GM23338 (cell line): ENCODE measurements at regions not wholly inside any gene's neighbourhood (a gene's known extent, or its start where the extent isn't known, plus 50 kb on each side); places are given as distances from the start of the nearest gene placed in this dataset.

Experiments
- ATAC-seq: fragments of 200-7000 bp; cut with Tn5 transposase; 3 replicates; pipeline ENCODE4 v1.9.1; 2020
- DNase-seq: peaks from one replicate; pipeline ENCODE4 v3.0.0-alpha.2; 2015; ENCODE audit warnings: low spot score
- H2AFZ ChIP-seq: fragments of 200-600 bp; sonication (generic); 2 replicates; pipeline ENCODE4 v1.8.0; 2016; ENCODE audit warnings: antibody characterized with exemption, mild to moderate bottlenecking, moderate library complexity
- H3F3A ChIP-seq: fragments of 200-600 bp; sonication (generic); replicated peaks from 2 replicates; pipeline ENCODE4 v1.8.0; 2017; ENCODE audit warnings: antibody characterized with exemption, mixed run types, low read depth
- H3K27ac ChIP-seq: fragments of 200-600 bp; sonication (generic); 2 replicates; pipeline ENCODE4 v1.6.1; 2016; ENCODE audit warnings: low read depth
- H3K27me3 ChIP-seq: fragments of 200-600 bp; sonication (generic); 2 replicates; pipeline ENCODE4 v1.8.0; 2016; ENCODE audit warnings: mild to moderate bottlenecking, mixed run types, moderate library complexity; ENCODE audit not compliant: insufficient read depth
- H3K36me3 ChIP-seq: fragments of 200-600 bp; sonication (generic); 2 replicates; pipeline ENCODE4 v1.8.0; 2016; ENCODE audit warnings: mild to moderate bottlenecking; ENCODE audit not compliant: insufficient read depth
- H3K4me1 ChIP-seq: fragments of 200-600 bp; sonication (generic); 2 replicates; pipeline ENCODE4 v1.8.0; 2016; ENCODE audit warnings: mild to moderate bottlenecking, moderate library complexity; ENCODE audit not compliant: insufficient read depth
- H3K4me2 ChIP-seq: fragments of 200-600 bp; sonication (generic); 2 replicates; pipeline ENCODE4 v1.7.1; 2017; ENCODE audit warnings: mixed run types
- H3K4me3 ChIP-seq: fragments of 200-600 bp; sonication (generic); 2 replicates; pipeline ENCODE4 v1.6.1; 2016; ENCODE audit warnings: mixed run types
- H3K79me2 ChIP-seq: fragments of 200-600 bp; sonication (generic); replicated peaks from 2 replicates; pipeline ENCODE4 v1.8.0; 2017; ENCODE audit warnings: mild to moderate bottlenecking; ENCODE audit not compliant: insufficient read depth
- H3K9me2 ChIP-seq: fragments of 200-600 bp; sonication (generic); 2 replicates; pipeline ENCODE4 v1.8.0; 2017; ENCODE audit not compliant: insufficient read depth
- H4K20me1 ChIP-seq: fragments of 200-600 bp; sonication (generic); replicated peaks from 2 replicates; pipeline ENCODE4 v1.8.0; 2017; ENCODE audit warnings: mild to moderate bottlenecking; ENCODE audit not compliant: insufficient read depth
- H3K27ac Mint-ChIP-seq: 2 replicates; pipeline ENCODE4 v1.8.0; 2020; ENCODE audit warnings: inconsistent platforms, mild to moderate bottlenecking, moderate library complexity, mixed read lengths
- H3K27me3 Mint-ChIP-seq: 3 replicates; pipeline ENCODE4 v1.8.0; 2022; ENCODE audit warnings: low read depth, mild to moderate bottlenecking, moderate library complexity, mixed read lengths, inconsistent platforms; ENCODE audit not compliant: insufficient read depth, poor library complexity
- H3K36me3 Mint-ChIP-seq: 3 replicates; pipeline ENCODE4 v1.8.0; 2021; ENCODE audit warnings: low read depth, mild to moderate bottlenecking, inconsistent platforms, moderate library complexity, mixed read lengths
- H3K4me1 Mint-ChIP-seq: 3 replicates; pipeline ENCODE4 v1.8.0; 2020; ENCODE audit warnings: mild to moderate bottlenecking, inconsistent platforms, mixed read lengths
- H3K4me3 Mint-ChIP-seq: 3 replicates; pipeline ENCODE4 v1.8.0; 2021; ENCODE audit warnings: moderate library complexity, mild to moderate bottlenecking, inconsistent platforms, mixed read lengths
- H3K9me3 Mint-ChIP-seq: 3 replicates; pipeline ENCODE4 v1.8.0; 2020; ENCODE audit warnings: moderate library complexity, mild to moderate bottlenecking, inconsistent platforms, mixed read lengths
- CREB1 ChIP-seq: fragments of 250-450 bp; sonication (Bioruptor Pico); IDR thresholded peaks from 2 replicates; pipeline ENCODE4 v1.5.0; 2020; ENCODE audit warnings: low read depth, mild to moderate bottlenecking, moderate library complexity
- EZH2 ChIP-seq: fragments of 200-600 bp; sonication (generic); IDR thresholded peaks from one replicate; pipeline ENCODE4 v1.8.0; 2017; ENCODE audit warnings: antibody characterized with exemption, mild to moderate bottlenecking, low read depth; ENCODE audit not compliant: unreplicated experiment
- EZH2phosphoT487 ChIP-seq: fragments of 200-600 bp; sonication (generic); IDR thresholded peaks from one replicate; pipeline ENCODE4 v1.8.1; 2018; ENCODE audit warnings: antibody characterized with exemption; ENCODE audit not compliant: unreplicated experiment
- JUNB ChIP-seq: IDR thresholded peaks from one replicate; pipeline ENCODE4 v1.6.1; 2016; ENCODE audit warnings: antibody characterized with exemption; ENCODE audit not compliant: unreplicated experiment
- NANOG ChIP-seq: IDR thresholded peaks from 2 replicates; pipeline ENCODE4 v1.6.1; 2016; ENCODE audit warnings: antibody characterized with exemption, borderline replicate concordance
- POLR2AphosphoS5 ChIP-seq: IDR thresholded peaks from 2 replicates; pipeline ENCODE4 v1.6.1; 2016; ENCODE audit warnings: antibody characterized with exemption, low read depth
- STAT1 ChIP-seq: IDR thresholded peaks from one replicate; pipeline ENCODE4 v1.6.1; 2016; ENCODE audit warnings: antibody characterized with exemption; ENCODE audit not compliant: unreplicated experiment
- ZNF114 ChIP-seq: fragments of 250-450 bp; sonication (Bioruptor Pico); IDR thresholded peaks from 2 replicates; pipeline ENCODE4 v1.5.0; 2020; ENCODE audit warnings: mild to moderate bottlenecking, moderate library complexity
- ZNF331 ChIP-seq: fragments of 250-450 bp; sonication (Bioruptor Pico); IDR thresholded peaks from 2 replicates; pipeline ENCODE4 v1.5.0; 2020; ENCODE audit warnings: low read depth, mild to moderate bottlenecking, moderate library complexity
- TF ChIP-seq, protein P1 (sequence below): IDR thresholded peaks from one replicate; pipeline ENCODE4 v1.6.1; 2018; ENCODE audit warnings: antibody characterized with exemption; ENCODE audit not compliant: unreplicated experiment
- TF ChIP-seq, protein P2 (sequence below): fragments of 250-450 bp; sonication (Bioruptor Pico); IDR thresholded peaks from 2 replicates; pipeline ENCODE4 v1.5.0; 2020; ENCODE audit warnings: mild to moderate bottlenecking, moderate library complexity
- TF ChIP-seq, protein P3 (sequence below): IDR thresholded peaks from 2 replicates; pipeline ENCODE4 v1.6.1; 2016; ENCODE audit warnings: antibody characterized with exemption

DNA sequence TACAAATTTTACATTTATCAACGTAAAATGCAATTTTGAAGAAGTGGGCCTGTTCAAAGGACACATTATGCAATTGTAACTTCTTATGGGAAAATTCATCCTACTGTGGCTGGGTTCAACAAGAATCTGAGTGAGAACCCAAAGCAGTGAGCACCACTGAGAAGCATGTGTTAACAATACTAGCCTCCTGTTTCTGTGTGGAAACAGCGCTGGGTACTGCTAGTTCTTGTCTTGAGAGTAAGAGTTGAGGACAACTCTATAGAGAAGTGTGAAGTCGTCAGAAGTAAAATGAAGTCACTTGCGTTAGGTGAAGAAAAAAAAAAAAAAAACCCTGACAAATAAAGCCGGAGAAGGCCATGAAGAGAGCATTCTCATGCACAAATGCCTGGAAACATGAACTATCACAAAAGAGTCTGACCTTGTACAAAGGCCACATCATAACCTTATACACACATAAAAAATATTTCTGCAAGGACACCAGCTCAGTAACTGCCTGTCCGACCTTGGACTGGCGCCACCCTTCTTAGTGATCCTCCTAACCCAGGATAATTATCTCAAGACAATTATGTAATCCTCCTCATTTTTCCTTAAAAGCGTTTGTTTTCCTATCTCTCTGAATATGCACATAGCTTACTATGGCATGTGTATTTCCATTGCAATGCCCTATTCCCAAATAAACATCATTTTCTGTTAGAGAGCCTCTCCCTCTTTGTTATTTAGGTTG, 554.9 kb downstream of the HTR7 start (continued):
- TF ChIP-seq EZH2: no peak
- no peak for TF ChIP-seq NANOG
- TF ChIP-seq ZNF331 (CRISPR knock-in tag): no peak
- no peak for TF ChIP-seq STAT1
- TF ChIP-seq ZNF114 (CRISPR knock-in tag): no peak
- TF ChIP-seq, protein P1, sequence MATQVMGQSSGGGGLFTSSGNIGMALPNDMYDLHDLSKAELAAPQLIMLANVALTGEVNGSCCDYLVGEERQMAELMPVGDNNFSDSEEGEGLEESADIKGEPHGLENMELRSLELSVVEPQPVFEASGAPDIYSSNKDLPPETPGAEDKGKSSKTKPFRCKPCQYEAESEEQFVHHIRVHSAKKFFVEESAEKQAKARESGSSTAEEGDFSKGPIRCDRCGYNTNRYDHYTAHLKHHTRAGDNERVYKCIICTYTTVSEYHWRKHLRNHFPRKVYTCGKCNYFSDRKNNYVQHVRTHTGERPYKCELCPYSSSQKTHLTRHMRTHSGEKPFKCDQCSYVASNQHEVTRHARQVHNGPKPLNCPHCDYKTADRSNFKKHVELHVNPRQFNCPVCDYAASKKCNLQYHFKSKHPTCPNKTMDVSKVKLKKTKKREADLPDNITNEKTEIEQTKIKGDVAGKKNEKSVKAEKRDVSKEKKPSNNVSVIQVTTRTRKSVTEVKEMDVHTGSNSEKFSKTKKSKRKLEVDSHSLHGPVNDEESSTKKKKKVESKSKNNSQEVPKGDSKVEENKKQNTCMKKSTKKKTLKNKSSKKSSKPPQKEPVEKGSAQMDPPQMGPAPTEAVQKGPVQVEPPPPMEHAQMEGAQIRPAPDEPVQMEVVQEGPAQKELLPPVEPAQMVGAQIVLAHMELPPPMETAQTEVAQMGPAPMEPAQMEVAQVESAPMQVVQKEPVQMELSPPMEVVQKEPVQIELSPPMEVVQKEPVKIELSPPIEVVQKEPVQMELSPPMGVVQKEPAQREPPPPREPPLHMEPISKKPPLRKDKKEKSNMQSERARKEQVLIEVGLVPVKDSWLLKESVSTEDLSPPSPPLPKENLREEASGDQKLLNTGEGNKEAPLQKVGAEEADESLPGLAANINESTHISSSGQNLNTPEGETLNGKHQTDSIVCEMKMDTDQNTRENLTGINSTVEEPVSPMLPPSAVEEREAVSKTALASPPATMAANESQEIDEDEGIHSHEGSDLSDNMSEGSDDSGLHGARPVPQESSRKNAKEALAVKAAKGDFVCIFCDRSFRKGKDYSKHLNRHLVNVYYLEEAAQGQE: no peak
- TF ChIP-seq EZH2phosphoT487: no peak
- no peak for TF ChIP-seq POLR2AphosphoS5

GRCh38 chr10:90304533-90304932, 553.3 kb downstream of the HTR7 start:
- Mint-ChIP-seq H3K4me3 (no peak overlapping the region), H3K4me1 (peaks cover 32% of the 10 kb centered on the region), H3K36me3 (no peaks in the 10 kb centered on the region; the same call in 1 of the 3 replicates), H3K27me3 (peaks cover 3% of the 10 kb centered on the region), H3K27ac (peak overlapping the region; percentile 18; the same call in 1 of the 2 replicates), H3K9me3 (peaks cover 8% of the 10 kb centered on the region; the same call in 1 of the 3 replicates)
- DNase-seq: no peak
- Histone ChIP-seq H3K79me2 (no peaks in the 10 kb centered on the region), H3K4me2 (no peak overlapping the region), H2AFZ (no peak overlapping the region), H3F3A (no peaks in the 10 kb centered on the region), H3K27me3 (no peaks in the 10 kb centered on the region), H3K27ac (no peak overlapping the region), H3K36me3 (no peaks in the 10 kb centered on the region), H3K4me3 (no peak overlapping the region), H4K20me1 (no peaks in the 10 kb centered on the region), H3K4me1 (peaks cover 30% of the 10 kb centered on the region), H3K9me2 (no peaks in the 10 kb centered on the region)
- ATAC-seq: no peak; the same call in 2 of the 3 replicates
- TF ChIP-seq JUNB (no peak), STAT1 (no peak), EZH2phosphoT487 (no peak), CREB1 (CRISPR knock-in tag) (no peak), EZH2 (no peak), ZNF114 (CRISPR knock-in tag) (no peak), NANOG (no peak)
- TF ChIP-seq, protein P2, sequence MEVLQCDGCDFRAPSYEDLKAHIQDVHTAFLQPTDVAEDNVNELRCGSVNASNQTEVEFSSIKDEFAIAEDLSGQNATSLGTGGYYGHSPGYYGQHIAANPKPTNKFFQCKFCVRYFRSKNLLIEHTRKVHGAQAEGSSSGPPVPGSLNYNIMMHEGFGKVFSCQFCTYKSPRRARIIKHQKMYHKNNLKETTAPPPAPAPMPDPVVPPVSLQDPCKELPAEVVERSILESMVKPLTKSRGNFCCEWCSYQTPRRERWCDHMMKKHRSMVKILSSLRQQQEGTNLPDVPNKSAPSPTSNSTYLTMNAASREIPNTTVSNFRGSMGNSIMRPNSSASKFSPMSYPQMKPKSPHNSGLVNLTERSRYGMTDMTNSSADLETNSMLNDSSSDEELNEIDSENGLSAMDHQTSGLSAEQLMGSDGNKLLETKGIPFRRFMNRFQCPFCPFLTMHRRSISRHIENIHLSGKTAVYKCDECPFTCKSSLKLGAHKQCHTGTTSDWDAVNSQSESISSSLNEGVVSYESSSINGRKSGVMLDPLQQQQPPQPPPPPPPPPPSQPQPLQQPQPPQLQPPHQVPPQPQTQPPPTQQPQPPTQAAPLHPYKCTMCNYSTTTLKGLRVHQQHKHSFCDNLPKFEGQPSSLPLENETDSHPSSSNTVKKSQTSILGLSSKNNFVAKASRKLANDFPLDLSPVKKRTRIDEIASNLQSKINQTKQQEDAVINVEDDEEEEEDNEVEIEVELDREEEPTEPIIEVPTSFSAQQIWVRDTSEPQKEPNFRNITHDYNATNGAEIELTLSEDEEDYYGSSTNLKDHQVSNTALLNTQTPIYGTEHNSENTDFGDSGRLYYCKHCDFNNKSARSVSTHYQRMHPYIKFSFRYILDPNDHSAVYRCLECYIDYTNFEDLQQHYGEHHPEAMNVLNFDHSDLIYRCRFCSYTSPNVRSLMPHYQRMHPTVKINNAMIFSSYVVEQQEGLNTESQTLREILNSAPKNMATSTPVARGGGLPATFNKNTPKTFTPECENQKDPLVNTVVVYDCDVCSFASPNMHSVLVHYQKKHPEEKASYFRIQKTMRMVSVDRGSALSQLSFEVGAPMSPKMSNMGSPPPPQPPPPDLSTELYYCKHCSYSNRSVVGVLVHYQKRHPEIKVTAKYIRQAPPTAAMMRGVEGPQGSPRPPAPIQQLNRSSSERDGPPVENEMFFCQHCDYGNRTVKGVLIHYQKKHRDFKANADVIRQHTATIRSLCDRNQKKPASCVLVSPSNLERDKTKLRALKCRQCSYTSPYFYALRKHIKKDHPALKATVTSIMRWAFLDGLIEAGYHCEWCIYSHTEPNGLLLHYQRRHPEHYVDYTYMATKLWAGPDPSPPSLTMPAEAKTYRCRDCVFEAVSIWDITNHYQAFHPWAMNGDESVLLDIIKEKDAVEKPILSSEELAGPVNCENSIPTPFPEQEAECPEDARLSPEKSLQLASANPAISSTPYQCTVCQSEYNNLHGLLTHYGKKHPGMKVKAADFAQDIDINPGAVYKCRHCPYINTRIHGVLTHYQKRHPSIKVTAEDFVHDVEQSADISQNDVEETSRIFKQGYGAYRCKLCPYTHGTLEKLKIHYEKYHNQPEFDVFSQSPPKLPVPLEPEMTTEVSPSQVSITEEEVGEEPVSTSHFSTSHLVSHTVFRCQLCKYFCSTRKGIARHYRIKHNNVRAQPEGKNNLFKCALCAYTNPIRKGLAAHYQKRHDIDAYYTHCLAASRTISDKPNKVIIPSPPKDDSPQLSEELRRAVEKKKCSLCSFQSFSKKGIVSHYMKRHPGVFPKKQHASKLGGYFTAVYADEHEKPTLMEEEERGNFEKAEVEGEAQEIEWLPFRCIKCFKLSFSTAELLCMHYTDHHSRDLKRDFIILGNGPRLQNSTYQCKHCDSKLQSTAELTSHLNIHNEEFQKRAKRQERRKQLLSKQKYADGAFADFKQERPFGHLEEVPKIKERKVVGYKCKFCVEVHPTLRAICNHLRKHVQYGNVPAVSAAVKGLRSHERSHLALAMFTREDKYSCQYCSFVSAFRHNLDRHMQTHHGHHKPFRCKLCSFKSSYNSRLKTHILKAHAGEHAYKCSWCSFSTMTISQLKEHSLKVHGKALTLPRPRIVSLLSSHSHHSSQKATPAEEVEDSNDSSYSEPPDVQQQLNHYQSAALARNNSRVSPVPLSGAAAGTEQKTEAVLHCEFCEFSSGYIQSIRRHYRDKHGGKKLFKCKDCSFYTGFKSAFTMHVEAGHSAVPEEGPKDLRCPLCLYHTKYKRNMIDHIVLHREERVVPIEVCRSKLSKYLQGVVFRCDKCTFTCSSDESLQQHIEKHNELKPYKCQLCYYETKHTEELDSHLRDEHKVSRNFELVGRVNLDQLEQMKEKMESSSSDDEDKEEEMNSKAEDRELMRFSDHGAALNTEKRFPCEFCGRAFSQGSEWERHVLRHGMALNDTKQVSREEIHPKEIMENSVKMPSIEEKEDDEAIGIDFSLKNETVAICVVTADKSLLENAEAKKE (CRISPR knock-in tag): no peak
- TF ChIP-seq, protein P3, sequence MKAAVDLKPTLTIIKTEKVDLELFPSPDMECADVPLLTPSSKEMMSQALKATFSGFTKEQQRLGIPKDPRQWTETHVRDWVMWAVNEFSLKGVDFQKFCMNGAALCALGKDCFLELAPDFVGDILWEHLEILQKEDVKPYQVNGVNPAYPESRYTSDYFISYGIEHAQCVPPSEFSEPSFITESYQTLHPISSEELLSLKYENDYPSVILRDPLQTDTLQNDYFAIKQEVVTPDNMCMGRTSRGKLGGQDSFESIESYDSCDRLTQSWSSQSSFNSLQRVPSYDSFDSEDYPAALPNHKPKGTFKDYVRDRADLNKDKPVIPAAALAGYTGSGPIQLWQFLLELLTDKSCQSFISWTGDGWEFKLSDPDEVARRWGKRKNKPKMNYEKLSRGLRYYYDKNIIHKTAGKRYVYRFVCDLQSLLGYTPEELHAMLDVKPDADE: no peak
